Naive thymus-derived CD4-positive, alpha-beta T cell (primary cell): ENCODE measurements at regions not wholly inside any gene's neighbourhood (a gene's known extent, or its start where the extent isn't known, plus 50 kb on each side); places are given as distances from the start of the nearest gene placed in this dataset.

Experiments used
- ATAC-seq: fragments of 150-1000 bp; cut with Tn5 transposase; 2 replicates; pipeline ENCODE4 v1.10.0; 2021; ENCODE audit warnings: mild to moderate bottlenecking, moderate library complexity
- CTCF ChIA-PET: fragments of 350-600 bp; sonication (Branson Sonifier 250); formaldehyde crosslinking; loops from one replicate; lab custom pipeline; 2021; ENCODE audit warnings: antibody characterized with exemption; lab: Charles Lee
- POLR2A ChIA-PET: fragments of 350-600 bp; sonication (Branson Sonifier 250); formaldehyde crosslinking; loops from one replicate; lab custom pipeline; 2021; ENCODE audit warnings: antibody characterized with exemption, inconsistent platforms; lab: Charles Lee
- DNase-seq, 9 donors: peaks; one replicate each; pipeline versions ENCODE4 v3.0.0 to v3.0.0-alpha.2; 2020 to 2022; ENCODE audit warnings: mixed read lengths in 1 of 9
- H3K27ac ChIP-seq: one replicate; pipeline ENCODE4 v1.7.0; 2013; ENCODE audit warnings: mild to moderate bottlenecking, low read depth, low read length, moderate library complexity
- H3K27me3 ChIP-seq, 2 donors: one replicate each; pipeline ENCODE4 v1.7.0; 2013; ENCODE audit warnings: low read length in 2 of 2, mild to moderate bottlenecking in 2 of 2, moderate library complexity in 2 of 2; ENCODE audit not compliant: control insufficient read depth in 2 of 2, insufficient read depth in 2 of 2
- H3K36me3 ChIP-seq, 3 experiments: 1 replicate in 2 of 3; 2 replicates in 1 of 3; pipeline ENCODE4 v1.7.0; 2013; ENCODE audit warnings: low read length in 3 of 3, mild to moderate bottlenecking in 3 of 3, moderate library complexity in 1 of 3; ENCODE audit not compliant: insufficient read depth in 3 of 3, control insufficient read depth in 2 of 3
- H3K4me1 ChIP-seq, 2 donors: one replicate each; pipeline ENCODE4 v1.7.0; 2013; ENCODE audit warnings: low read length in 2 of 2, mild to moderate bottlenecking in 2 of 2, moderate library complexity in 1 of 2; ENCODE audit not compliant: control insufficient read depth in 2 of 2, insufficient read depth in 2 of 2
- H3K4me3 ChIP-seq: 2 replicates; pipeline ENCODE4 v1.7.0; 2013; ENCODE audit warnings: mild to moderate bottlenecking, low read length
- H3K9me3 ChIP-seq, 3 experiments: 1 replicate in 2 of 3; 2 replicates in 1 of 3; pipeline ENCODE4 v1.7.0; 2013; ENCODE audit warnings: low read length in 3 of 3; ENCODE audit not compliant: control insufficient read depth in 2 of 3
- H3K27ac Mint-ChIP-seq, 9 donors: one replicate each; pipeline ENCODE4 v1.8.0; 2020 to 2022; ENCODE audit warnings: mixed read lengths in 9 of 9, mild to moderate bottlenecking in 8 of 9, moderate library complexity in 5 of 9, inconsistent platforms in 2 of 9
- H3K27me3 Mint-ChIP-seq, 5 donors: one replicate each; pipeline ENCODE4 v1.8.0; 2021 to 2022; ENCODE audit warnings: mixed read lengths in 5 of 5, mild to moderate bottlenecking in 1 of 5
- H3K36me3 Mint-ChIP-seq, 5 donors: one replicate each; pipeline ENCODE4 v1.8.0; 2020 to 2022; ENCODE audit warnings: mixed read lengths in 5 of 5, mild to moderate bottlenecking in 3 of 5, inconsistent platforms in 1 of 5
- H3K4me1 Mint-ChIP-seq, 7 donors: one replicate each; pipeline ENCODE4 v1.8.0; 2020 to 2022; ENCODE audit warnings: mixed read lengths in 7 of 7, mild to moderate bottlenecking in 3 of 7, inconsistent platforms in 1 of 7
- H3K4me3 Mint-ChIP-seq, 10 donors: one replicate each; pipeline ENCODE4 v1.8.0; 2020 to 2022; ENCODE audit warnings: mild to moderate bottlenecking in 10 of 10, mixed read lengths in 10 of 10, moderate library complexity in 6 of 10, inconsistent platforms in 2 of 10
- H3K9me3 Mint-ChIP-seq, 11 donors: one replicate each; pipeline ENCODE4 v1.8.0; 2020 to 2022; ENCODE audit warnings: mixed read lengths in 11 of 11, mild to moderate bottlenecking in 4 of 11, inconsistent platforms in 1 of 11, moderate library complexity in 1 of 11
- intact Hi-C, 2 donors: fragments of 100-400 bp; cut with micrococcal nuclease; formaldehyde crosslinking; loops; one replicate each; pipeline ENCODE4 v1.15.1; 2023

DNA sequence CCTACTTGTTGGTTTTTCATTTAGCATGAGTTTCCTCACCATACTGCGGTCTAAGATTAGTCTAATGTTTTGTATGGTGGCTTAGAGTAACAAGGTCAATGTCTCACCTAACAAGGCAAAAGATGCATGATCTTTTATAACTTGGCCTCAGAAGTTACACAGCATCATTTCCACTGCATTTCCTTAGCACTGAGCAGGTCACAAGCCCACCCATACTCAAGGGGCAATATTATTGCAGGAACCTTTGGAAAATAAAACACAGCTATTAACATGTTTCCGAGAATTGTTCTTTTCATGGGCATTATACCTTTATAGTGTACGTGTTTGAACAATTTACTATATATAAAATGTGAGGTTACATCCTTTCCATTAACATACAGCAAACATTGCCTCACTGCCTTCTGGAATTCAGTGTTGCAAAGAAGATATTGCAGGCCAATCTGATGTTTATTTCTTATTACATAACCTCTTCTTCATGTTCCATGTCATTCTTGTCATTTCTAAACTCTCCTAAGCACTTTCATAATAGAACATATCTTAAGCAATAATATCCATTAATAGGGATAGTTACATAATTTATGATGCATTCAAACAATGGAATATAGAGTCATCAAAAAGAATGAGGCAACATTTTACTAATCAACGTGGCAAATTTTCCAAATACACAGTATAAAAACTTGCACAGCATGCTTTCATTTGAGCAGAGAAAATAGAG, 153.8 kb downstream of the AREG start:
- peaks cover 0 to 20% (median 6%) of the 10 kb centered on the region in 5 donors for H3K36me3 Mint-ChIP-seq
- DNase-seq (no peak), ATAC-seq (no peak)
- Histone ChIP-seq H3K27ac (no peak overlapping the region), H3K27me3 (no peaks in the 10 kb centered on the region), H3K36me3 (no peaks in the 10 kb centered on the region), H3K9me3 (no peaks in the 10 kb centered on the region), H3K4me1 (no peaks in the 10 kb centered on the region), H3K4me3 (no peak overlapping the region)
- POLR2A ChIA-PET, result no interaction called here
- CTCF ChIA-PET, result no interaction called here
- intact Hi-C loops, result no loop called here
- no peak overlapping the region for H3K4me3 Mint-ChIP-seq
- H3K27me3 Mint-ChIP-seq, result peaks cover 0 to 13% (median 6%) of the 10 kb centered on the region in 5 donors
- no peaks in the 10 kb centered on the region for H3K4me1 Mint-ChIP-seq
- no peak overlapping the region for H3K27ac Mint-ChIP-seq
- H3K9me3 Mint-ChIP-seq, result peaks cover 0 to 26% (median 12%) of the 10 kb centered on the region in 11 donors

DNA sequence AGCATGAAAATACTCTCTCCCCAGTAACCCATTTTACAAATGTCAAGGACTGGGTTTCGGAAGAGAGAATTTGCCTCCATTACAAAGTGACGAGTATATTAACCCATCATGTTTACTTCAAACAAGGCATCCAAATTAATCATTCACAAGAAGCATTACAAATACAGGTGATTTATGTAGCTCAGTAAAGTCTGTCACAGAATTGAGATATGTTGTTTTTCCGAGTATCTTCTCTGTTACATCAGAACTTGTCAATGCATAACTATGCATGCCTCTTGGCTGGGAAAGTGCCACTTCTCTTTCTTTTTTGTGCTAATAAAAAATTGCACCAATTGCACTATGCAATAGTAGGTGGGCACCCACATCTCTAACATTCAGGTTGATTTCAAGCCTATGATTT, 158.2 kb downstream of the AREG start:
- POLR2A ChIA-PET, result no interaction called here
- Histone ChIP-seq H3K4me3 (no peak overlapping the region), H3K9me3 (no peaks in the 10 kb centered on the region), H3K4me1 (no peaks in the 10 kb centered on the region), H3K27me3 (no peaks in the 10 kb centered on the region), H3K36me3 (no peaks in the 10 kb centered on the region), H3K27ac (no peak overlapping the region)
- Mint-ChIP-seq H3K27me3 (peaks cover 0 to 5% (median 5%) of the 10 kb centered on the region in 5 donors), H3K9me3 (peaks cover 0 to 4% (median 0%) of the 10 kb centered on the region in 11 donors), H3K4me1 (no peaks in the 10 kb centered on the region), H3K27ac (no peak overlapping the region), H3K4me3 (no peak overlapping the region), H3K36me3 (peaks cover 0 to 4% (median 0%) of the 10 kb centered on the region in 5 donors)
- ATAC-seq (no peak), DNase-seq (no peak)
- CTCF ChIA-PET, result no interaction called here
- intact Hi-C loops, result no loop called here

DNA sequence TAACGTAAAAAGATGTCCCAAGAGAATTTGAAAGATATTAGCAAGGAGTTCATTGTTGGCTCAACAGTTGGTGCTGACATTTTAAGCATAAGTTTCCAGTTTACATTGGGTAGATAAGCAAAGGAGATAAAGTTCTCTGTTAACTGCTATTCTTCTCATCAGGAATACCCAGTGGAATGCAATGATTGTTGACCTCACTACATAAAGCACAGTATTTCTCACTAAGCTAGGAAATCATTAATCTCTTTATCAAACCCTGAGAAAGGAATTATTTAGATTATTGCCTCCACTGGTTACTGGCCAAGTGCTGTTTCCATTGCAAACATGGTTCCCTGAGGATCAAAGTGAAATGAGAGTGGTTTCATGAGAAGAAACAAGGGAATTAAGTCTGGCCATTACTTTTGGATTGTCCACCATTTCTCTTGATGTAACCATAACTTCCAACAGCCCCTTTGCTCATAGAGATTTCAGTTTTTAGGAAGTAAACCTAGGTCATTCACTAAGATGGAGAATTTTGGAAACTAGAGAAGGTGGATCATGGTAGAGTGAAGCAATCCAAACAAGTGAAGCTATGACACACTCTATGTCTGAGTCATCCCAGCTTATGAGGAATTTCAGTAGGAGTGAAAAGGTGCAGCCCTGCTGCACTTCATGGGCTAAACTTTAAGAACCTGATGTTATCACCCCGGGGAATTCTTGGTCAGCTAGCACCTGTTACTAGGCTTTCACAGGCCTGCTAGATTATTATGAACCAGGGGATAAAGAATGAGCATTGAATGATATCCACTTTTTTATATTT, 163.4 kb downstream of the AREG start:
- Mint-ChIP-seq H3K27ac (no peak overlapping the region), H3K9me3 (no peaks in the 10 kb centered on the region), H3K27me3 (peaks cover 0 to 7% (median 0%) of the 10 kb centered on the region in 5 donors), H3K4me3 (no peak overlapping the region), H3K36me3 (no peaks in the 10 kb centered on the region), H3K4me1 (no peaks in the 10 kb centered on the region)
- ATAC-seq (no peak), DNase-seq (no peak)
- ChIA-PET POLR2A (no interaction called here), CTCF (no interaction called here)
- H3K4me3 ChIP-seq, result no peak overlapping the region
- H3K36me3 ChIP-seq, result no peaks in the 10 kb centered on the region
- intact Hi-C loops, result no loop called here
- H3K27ac ChIP-seq, result no peak overlapping the region
- no peaks in the 10 kb centered on the region for H3K9me3 ChIP-seq
- no peaks in the 10 kb centered on the region for H3K27me3 ChIP-seq
- H3K4me1 ChIP-seq, result no peaks in the 10 kb centered on the region

DNA sequence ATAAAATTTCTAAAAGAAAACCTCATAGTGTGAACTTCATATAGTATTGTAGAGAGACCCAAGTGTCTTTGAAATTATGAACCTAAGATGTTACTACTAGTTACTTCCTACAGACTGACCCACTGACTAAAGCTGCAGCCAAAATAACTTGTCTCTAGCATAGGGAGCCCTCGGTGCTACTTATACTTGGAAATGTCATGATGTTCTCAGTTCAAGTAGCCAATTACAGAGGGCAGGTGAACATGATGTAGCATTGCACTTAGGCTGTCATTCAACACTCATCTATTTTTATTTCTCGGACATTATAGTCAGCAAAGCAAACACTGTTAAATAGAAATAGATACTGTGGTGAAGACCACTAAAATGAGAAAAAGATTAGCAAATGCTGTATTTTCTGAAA, 165.6 kb downstream of the AREG start:
- no peak for ATAC-seq
- no peak overlapping the region for H3K27ac Mint-ChIP-seq
- H3K36me3 Mint-ChIP-seq, result no peaks in the 10 kb centered on the region
- H3K27me3 ChIP-seq, result no peaks in the 10 kb centered on the region
- peaks cover 0 to 8% (median 0%) of the 10 kb centered on the region in 5 donors for H3K27me3 Mint-ChIP-seq
- no peak for DNase-seq
- peaks cover 0 to 1% (median 0%) of the 10 kb centered on the region in 11 donors for H3K9me3 Mint-ChIP-seq
- no peak overlapping the region for H3K27ac ChIP-seq
- CTCF ChIA-PET, result no interaction called here
- no peaks in the 10 kb centered on the region for H3K36me3 ChIP-seq
- POLR2A ChIA-PET, result interaction anchor here (0.6 kb wide), 1 partner anchor 234 kb away, joined by 8 read pairs; no protein-coding TSS in a partner anchor
- intact Hi-C loops, result no loop called here
- no peak overlapping the region for H3K4me3 Mint-ChIP-seq
- peaks cover 0 to 1% (median 0%) of the 10 kb centered on the region in 7 donors for H3K4me1 Mint-ChIP-seq
- no peaks in the 10 kb centered on the region for H3K9me3 ChIP-seq
- H3K4me3 ChIP-seq, result no peak overlapping the region
- H3K4me1 ChIP-seq, result no peaks in the 10 kb centered on the region

DNA sequence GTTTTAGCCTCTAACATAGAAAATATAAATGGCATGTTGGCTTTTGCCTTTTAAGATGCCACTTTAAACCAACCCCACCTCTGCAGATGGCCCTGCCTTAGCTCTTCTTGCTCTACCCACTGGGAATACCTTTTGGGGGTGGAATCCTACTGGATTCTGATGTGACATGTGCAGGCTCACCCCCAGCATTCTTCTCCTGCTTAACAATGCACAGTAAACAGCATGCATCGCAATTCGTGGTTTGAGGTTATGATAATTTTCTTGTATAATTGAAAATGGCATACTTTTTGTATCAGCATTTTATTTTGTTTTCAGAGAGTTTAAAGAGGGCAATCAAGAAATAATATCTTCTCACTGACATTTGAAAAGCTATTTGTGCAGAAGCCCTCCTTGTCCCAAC, 167.9 kb downstream of the AREG start:
- Mint-ChIP-seq H3K4me3 (no peak overlapping the region), H3K27me3 (peaks cover 0 to 3% (median 0%) of the 10 kb centered on the region in 5 donors), H3K27ac (peak overlapping the region in 1 of 9 donors; percentile 10), H3K36me3 (no peaks in the 10 kb centered on the region), H3K9me3 (peaks cover 0 to 2% (median 0%) of the 10 kb centered on the region in 11 donors), H3K4me1 (peaks cover 0 to 11% (median 5%) of the 10 kb centered on the region in 7 donors)
- Histone ChIP-seq H3K27ac (no peak overlapping the region), H3K9me3 (no peaks in the 10 kb centered on the region), H3K27me3 (no peaks in the 10 kb centered on the region), H3K36me3 (no peaks in the 10 kb centered on the region), H3K4me1 (no peaks in the 10 kb centered on the region), H3K4me3 (no peak overlapping the region)
- ATAC-seq, result no peak
- intact Hi-C loops, result no loop called here
- no peak for DNase-seq
- ChIA-PET POLR2A (no interaction called here), CTCF (no interaction called here)

DNA sequence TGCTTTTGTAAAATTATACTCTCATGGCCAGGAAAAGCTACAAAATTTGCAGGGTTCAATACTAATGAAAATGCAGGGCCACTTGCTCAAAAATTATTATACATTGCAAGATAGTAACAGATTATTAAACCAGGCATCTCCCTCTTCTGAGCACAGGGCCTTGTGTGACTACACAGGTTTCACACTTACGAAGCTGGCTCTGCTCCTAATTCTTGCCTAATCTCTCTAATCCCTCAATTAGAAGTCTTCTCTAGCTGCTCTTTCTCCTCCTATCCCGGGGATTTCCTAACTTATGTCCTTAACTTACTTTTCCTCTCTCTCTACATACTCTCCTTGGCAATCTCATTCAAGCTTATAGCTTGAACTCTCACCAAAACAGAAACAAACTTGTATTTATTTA, 168.3 kb downstream of the AREG start:
- Mint-ChIP-seq H3K36me3 (no peaks in the 10 kb centered on the region), H3K4me3 (no peak overlapping the region), H3K4me1 (peaks cover 0 to 11% (median 5%) of the 10 kb centered on the region in 7 donors), H3K9me3 (peaks cover 0 to 2% (median 0%) of the 10 kb centered on the region in 11 donors), H3K27me3 (peaks cover 0 to 3% (median 0%) of the 10 kb centered on the region in 5 donors), H3K27ac (peak overlapping the region in 1 of 9 donors; percentile 10)
- H3K4me1 ChIP-seq, result no peaks in the 10 kb centered on the region
- no peak overlapping the region for H3K27ac ChIP-seq
- ATAC-seq, result no peak
- CTCF ChIA-PET, result no interaction called here
- no peaks in the 10 kb centered on the region for H3K36me3 ChIP-seq
- H3K9me3 ChIP-seq, result no peaks in the 10 kb centered on the region
- POLR2A ChIA-PET, result no interaction called here
- intact Hi-C loops, result no loop called here
- H3K27me3 ChIP-seq, result no peaks in the 10 kb centered on the region
- no peak overlapping the region for H3K4me3 ChIP-seq
- no peak for DNase-seq
